Breast epithelium (tissue), 3 donors: ENCODE measurements at regions not wholly inside any gene's neighbourhood (a gene's known extent, or its start where the extent isn't known, plus 50 kb on each side); places are given as distances from the start of the nearest gene placed in this dataset.

Source experiments
- CTCF ChIP-seq, 3 donors: fragments of 450-650 bp; IDR thresholded peaks; one replicate each; pipeline ENCODE4 v1.5.1; 2016 to 2017; ENCODE audit warnings: antibody characterized with exemption in 3 of 3, mild to moderate bottlenecking in 3 of 3, moderate library complexity in 3 of 3
- POLR2A ChIP-seq: fragments of 450-650 bp; IDR thresholded peaks from one replicate; pipeline ENCODE4 v1.6.1; 2016; ENCODE audit warnings: antibody characterized with exemption, mild to moderate bottlenecking, moderate library complexity
- POLR2AphosphoS5 ChIP-seq, 3 donors: sonication (generic); formaldehyde crosslinking; IDR thresholded peaks; one replicate each; pipeline ENCODE4 v1.6.1; 2017; ENCODE audit warnings: antibody characterized with exemption in 3 of 3

GRCh38 chr4:127538016-127538415, 94.7 kb upstream of the INTU start:
- TF ChIP-seq CTCF (IDR thresholded peaks at IDR 0.05) (no peak), POLR2A (no peak), POLR2AphosphoS5 (IDR thresholded peaks at IDR 0.05) (no peak)
